ENCODE measurements at regions not wholly inside any gene's neighbourhood (a gene's known extent, or its start where the extent isn't known, plus 50 kb on each side); places are given as distances from the start of the nearest gene placed in this dataset.
"Not testable (repeated sequence)": the region's sequence is repeated elsewhere in the genome, so short reads cannot be mapped to it uniquely, and the experiment has no call there.

DNA sequence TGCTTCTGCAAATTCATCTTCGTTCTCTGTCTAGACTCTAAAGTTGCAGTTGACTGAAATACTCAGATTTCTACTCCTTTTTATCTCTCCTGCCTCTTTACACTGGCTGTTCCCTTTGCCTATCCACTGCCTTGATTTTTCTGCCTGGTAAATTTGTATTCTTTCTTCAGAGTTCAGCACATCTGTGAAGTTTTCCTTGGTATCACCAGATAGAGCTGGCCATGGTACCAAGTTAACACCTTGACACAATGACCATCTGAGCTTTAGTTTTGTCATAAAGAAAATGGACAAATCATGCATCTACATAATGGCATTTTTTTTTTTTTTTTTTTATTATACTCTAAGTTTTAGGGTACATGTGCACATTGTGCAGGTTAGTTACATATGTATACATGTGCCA, 143.0 kb downstream of the PPP1R3A start:
- DNase-seq: no peak

GRCh38 chr7:113775401-113775800, 143.4 kb downstream of the PPP1R3A start:
- no peak for DNase-seq

GRCh38 chr7:113774182-113774807, 144.5 kb downstream of the PPP1R3A start:
- peak; percentile 3 for DNase-seq

GRCh38 chr7:113770146-113770738, 148.6 kb downstream of the PPP1R3A start:
- DNase-seq: no peak

DNA sequence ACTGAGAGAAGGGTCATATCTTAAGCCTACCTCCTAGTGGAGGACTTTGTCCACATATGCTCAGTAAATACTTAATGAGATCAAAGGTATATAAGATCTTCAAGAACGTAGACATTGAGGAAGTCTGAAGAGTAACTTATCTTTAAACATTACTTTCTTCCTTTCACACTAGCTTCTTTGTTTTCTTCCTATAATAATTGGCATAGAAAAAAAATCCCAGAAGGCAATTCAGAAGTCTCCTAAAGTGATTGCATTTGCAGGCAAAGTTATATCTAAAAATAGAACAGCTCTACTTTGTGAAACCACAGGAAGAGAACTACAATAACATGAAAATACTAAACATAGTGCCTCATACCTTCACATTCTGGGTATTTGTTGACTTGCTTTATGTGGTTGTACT, 150.4 kb downstream of the PPP1R3A start:
- DNase-seq: no peak

GRCh38 chr7:113764401-113765035, 154.3 kb downstream of the PPP1R3A start:
- no peak for DNase-seq

GRCh38 chr7:113763226-113763625, 155.6 kb downstream of the PPP1R3A start:
- no peak for DNase-seq

- no peak for DNase-seq
Measured at GRCh38 chr7:113756250-113756649, 162.6 kb downstream of the PPP1R3A start.

- DNase-seq: no peak
Measured at GRCh38 chr7:113752689-113753088, 166.1 kb downstream of the PPP1R3A start.

- DNase-seq: no peak
Measured at GRCh38 chr7:113752289-113752688, 166.5 kb downstream of the PPP1R3A start.

GRCh38 chr7:113751547-113751946, 167.3 kb downstream of the PPP1R3A start:
- no peak for DNase-seq

DNA sequence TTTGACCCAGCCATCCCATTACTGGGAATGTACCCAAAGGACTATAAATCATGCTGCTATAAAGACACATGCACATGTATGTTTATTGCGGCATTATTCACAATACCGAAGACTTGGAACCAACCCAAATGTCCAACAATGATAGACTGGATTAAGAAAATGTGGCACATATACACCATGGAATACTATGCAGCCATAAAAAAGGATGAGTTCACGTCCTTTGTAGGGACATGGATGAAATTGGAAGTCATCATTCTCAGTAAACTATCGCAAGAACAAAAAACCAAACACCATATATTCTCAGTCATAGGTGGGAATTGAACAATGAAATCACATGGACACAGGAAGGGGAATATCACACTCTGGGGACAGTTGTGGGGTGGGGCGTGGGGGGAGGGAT, 170.4 kb downstream of the PPP1R3A start:
- DNase-seq: not testable (repeated sequence)

DNA sequence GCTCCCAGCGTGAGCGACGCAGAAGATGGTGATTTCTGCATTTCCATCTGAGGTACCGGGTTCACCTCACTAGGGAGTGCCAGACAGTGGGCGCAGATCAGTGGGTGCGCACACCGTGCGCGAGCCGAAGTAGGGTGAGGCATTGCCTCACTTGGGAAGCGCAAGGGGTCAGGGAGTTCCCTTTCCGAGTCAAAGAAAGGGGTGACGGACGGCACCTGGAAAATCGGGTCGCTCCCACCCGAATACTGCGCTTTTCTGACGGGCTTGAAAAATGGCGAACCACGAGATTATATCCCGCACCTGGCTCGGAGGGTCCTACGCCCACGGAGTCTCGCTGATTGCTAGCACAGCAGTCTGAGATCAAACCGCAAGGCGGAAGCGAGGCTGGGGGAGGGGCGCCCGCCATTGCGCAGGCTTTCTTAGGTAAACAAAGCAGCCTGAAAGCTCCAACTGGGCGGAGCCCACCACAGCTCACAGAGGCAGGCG, 175.8 kb downstream of the PPP1R3A start:
- DNase-seq: not testable (repeated sequence)

GRCh38 chr7:113742377-113742776, 176.4 kb downstream of the PPP1R3A start:
- no peak for DNase-seq

GRCh38 chr7:113731571-113731970, 187.2 kb downstream of the PPP1R3A start:
- DNase-seq: no peak

DNA sequence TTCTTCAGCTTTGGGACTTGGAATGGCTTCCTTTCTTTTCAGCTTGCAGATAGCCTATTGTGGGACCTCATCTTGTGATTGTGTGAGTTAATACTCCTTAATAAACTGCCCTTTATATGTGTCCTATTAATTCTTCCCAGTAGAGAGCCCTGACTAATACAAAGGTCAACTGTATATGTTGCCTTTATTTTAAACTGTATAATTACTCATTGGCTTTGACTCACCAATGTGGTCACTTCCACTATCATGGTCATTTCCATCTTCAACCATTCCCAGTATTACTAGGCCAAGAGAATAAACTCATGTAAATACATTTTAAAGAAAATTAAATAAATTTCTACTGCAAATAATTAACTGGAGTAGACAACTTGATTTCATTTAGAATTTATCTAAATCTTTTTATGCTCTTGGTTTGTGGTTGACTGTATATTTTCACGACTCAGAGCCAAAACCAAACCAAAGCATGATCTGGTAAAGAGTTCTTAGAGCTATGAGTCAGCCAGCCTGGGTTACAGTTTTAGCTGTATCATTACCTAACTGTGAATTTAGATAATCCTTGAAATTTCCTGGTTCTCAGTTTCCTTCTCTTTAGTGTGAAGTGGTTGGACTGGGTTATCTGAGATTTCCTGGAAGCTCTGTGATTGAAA, 188.4 kb downstream of the PPP1R3A start:
- DNase-seq: no peak

DNA sequence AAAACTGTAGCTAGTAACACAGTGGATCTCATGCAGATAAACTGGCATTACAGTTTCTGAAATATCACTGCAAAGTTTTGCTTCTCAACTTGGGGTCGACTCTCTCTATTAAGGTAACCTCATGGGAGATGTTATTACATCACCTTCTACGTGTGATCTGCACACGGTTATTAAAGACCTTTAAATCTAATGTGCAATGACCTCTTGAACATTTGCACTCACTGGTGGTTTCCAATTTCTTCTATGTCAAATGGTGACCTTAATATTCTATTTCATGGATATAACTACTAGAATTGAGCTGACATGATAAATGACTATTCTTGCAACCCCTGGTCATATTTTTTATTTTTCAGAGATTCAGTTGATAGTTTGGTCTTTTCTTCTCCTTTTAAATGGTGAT, 191.3 kb downstream of the PPP1R3A start:
- DNase-seq: no peak

DNA sequence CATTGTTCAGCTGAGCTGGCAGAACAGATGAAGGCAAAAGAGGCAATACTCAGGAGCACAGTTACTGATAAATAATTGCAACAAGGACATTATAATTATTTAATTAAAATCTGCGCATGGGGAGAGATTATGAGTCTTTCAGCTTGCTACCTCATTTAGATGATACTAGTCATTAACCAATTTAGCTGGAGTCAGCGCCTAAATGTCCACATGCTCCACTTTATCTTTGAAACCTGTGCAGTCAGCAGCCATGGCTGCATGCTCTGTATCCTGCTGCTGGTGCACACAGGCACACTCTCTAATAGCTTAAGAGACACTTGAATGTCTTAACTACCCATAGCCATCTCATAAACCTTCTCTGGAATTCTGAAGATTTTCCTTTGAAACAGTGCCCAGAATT, 196.8 kb downstream of the PPP1R3A start:
- no peak for DNase-seq

DNA sequence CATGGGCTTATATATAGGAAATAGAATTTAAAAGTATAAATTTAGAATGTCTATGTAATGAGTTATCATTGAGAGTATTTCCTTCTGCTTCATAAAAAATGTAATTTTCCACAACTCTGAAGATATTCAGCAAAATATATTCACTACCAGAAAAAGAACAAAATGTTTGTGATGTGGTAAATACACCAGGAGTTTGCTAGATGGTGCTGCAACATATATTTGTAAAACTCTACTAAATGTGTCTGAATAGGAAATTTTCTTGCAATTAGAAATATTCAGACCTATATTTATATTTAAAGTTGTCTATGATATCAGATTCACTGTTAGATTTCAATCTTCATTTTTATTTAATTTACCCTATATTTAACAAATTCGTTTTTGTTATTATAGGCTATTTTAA, 201.1 kb downstream of the PPP1R3A start:
- DNase-seq: no peak

GRCh38 chr7:113715981-113716856, 202.6 kb downstream of the PPP1R3A start:
- DNase-seq: no peak

DNA sequence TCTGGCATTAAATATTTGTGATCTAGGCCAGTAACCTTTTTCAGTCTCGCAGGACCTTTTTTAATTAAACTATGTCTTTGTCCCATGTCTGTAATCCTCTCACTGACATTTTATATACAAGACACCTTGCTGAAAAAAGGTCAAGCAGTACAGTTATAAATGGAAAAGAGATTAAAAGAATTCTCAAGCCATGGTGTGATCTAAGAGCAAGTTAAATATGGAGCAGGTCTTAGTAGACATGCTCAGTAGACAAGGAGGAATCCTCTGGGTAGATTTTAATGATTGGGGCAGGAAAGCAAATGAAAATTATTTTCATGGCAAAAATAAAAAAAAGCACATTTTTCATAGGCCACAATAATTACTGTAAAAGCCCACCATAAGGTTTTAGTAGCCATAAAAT, 203.5 kb downstream of the PPP1R3A start:
- no peak for DNase-seq

DNA sequence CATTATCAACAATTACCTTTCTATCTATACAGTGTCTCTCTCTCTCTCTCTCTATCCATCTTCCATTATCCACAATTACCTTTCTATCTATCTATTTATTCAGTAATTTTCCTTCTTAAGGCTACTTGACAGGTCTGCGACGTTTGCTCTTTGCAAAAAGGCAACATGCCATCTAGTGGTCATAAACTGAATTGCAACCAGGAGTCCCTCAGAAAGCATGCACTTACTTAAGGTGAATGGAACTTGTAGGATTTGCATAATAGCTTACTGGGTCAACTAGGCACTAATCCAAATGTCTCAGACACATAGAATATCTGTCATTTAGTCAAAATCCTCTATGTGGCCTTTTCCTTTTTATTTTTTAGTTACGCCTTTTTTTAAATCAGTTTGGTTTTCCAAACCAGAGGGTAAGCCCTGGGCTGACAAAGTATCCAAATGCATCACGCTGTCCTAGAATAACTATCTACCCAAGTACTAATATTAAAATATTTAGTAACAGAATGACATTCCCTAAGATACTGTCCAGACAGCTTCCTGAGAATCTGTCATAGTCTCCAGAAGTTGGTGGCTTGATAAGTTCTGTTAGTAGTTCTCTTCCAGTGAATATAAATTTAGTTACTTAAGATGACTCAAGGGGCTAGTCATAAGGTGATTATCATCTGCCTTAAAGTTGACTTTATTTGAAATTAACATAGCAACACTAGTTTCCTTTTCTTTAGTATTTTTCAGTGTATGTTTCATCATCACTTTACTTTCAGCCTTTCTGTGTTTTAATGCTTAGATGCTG, 208.3 kb downstream of the PPP1R3A start:
- DNase-seq: peak; percentile 69

Measured in midbrain (tissue), 1 donor.